GM12878 (cell line): ENCODE measurements at regions not wholly inside any gene's neighbourhood (a gene's known extent, or its start where the extent isn't known, plus 50 kb on each side); places are given as distances from the start of the nearest gene placed in this dataset.

Experiments used
- ATAC-seq: fragments of 200-7000 bp; cut with Tn5 transposase; 3 replicates; pipeline ENCODE4 v1.9.1; 2020; ENCODE audit warnings: mild to moderate bottlenecking, moderate library complexity
- BruUV-seq: library from RNA; stranded (reverse); fragments of 400-500 nt; replicated peaks from 2 replicates; lab custom pipeline; 2021; lab: Mats Ljungman, UMichigan
- CTCF ChIA-PET: fragments of 300-600 bp; sonication (Branson Sonifier 250); formaldehyde crosslinking; extraction: SDS; loops from one replicate; lab custom pipeline; 2021; ENCODE audit warnings: inconsistent platforms; lab: Yijun Ruan, JAX
- POLR2A ChIA-PET: fragments of 350-600 bp; formaldehyde crosslinking; extraction: SDS; loops from one replicate; lab custom pipeline; 2021; ENCODE audit warnings: inconsistent platforms; lab: Charles Lee
- RAD21 ChIA-PET: fragments of 300-600 bp; sonication (Branson Sonifier 250); formaldehyde crosslinking; loops from one replicate; lab custom pipeline; 2023; ENCODE audit warnings: antibody characterized with exemption; ENCODE audit not compliant: unreplicated experiment; lab: Charles Lee
- SMC1A ChIA-PET: fragments of 300-600 bp; sonication (Branson Sonifier 250); formaldehyde crosslinking; loops from one replicate; lab custom pipeline; 2023; ENCODE audit not compliant: unreplicated experiment, uncharacterized antibody; lab: Charles Lee
- DNase-seq: peaks from one replicate; pipeline ENCODE4 v3.0.0-alpha.2; 2011; ENCODE audit warnings: low read depth, low spot score
- FAIRE-seq: peaks from 3 replicates; lab custom pipeline; 2011; peaks lifted over from hg19 to GRCh38; lab: Jason Lieb, UNC
- H2AFZ ChIP-seq: 2 replicates; pipeline ENCODE4 v1.6.0; 2011; ENCODE audit warnings: low read depth, low read length, control low read depth; ENCODE audit not compliant: control insufficient read depth
- H3K27ac ChIP-seq: 2 replicates; pipeline ENCODE4 v1.5.1; 2011; ENCODE audit warnings: control low read depth; ENCODE audit not compliant: control insufficient read depth, insufficient read depth
- H3K27me3 ChIP-seq, 2 experiments: replicated peaks in 1 of 2; 2 replicates each; pipeline versions ENCODE4 v1.6.0 to v1.6.1; 2011; ENCODE audit warnings: low read length in 1 of 2; ENCODE audit not compliant: control insufficient read depth in 2 of 2, insufficient read depth in 2 of 2
- H3K36me3 ChIP-seq, 2 experiments: 2 replicates each; pipeline ENCODE4 v1.5.1; 2011; ENCODE audit warnings: low read length in 1 of 2; ENCODE audit not compliant: control insufficient read depth in 2 of 2, insufficient read depth in 2 of 2
- H3K4me1 ChIP-seq: 2 replicates; pipeline ENCODE4 v1.6.1; 2011; ENCODE audit warnings: mild to moderate bottlenecking, low read length, moderate library complexity, mixed read lengths; ENCODE audit not compliant: control insufficient read depth, insufficient read depth
- H3K4me2 ChIP-seq: 2 replicates; pipeline ENCODE4 v1.6.0; 2011; ENCODE audit warnings: control low read depth; ENCODE audit not compliant: control insufficient read depth, insufficient read depth
- H3K4me3 ChIP-seq: fragments of 200-600 bp; sonication (generic); 2 replicates; pipeline ENCODE4 v1.5.1; 2016
- H3K79me2 ChIP-seq: 2 replicates; pipeline ENCODE4 v1.6.0; 2011; ENCODE audit warnings: low read length; ENCODE audit not compliant: control insufficient read depth, insufficient read depth
- H3K9ac ChIP-seq: 2 replicates; pipeline ENCODE4 v1.8.0; 2011; ENCODE audit warnings: low read length, control low read depth, mixed read lengths; ENCODE audit not compliant: control insufficient read depth, insufficient read depth
- H3K9me3 ChIP-seq: replicated peaks from 3 replicates; pipeline ENCODE4 v1.5.1; 2011; ENCODE audit warnings: mild to moderate bottlenecking, low read length; ENCODE audit not compliant: control insufficient read depth, insufficient read depth
- H4K20me1 ChIP-seq: 2 replicates; pipeline ENCODE4 v1.6.0; 2011; ENCODE audit not compliant: control insufficient read depth, insufficient read depth
- ASH2L ChIP-seq: fragments of 300-600, 200-600 bp; sonication (generic); IDR thresholded peaks from 2 replicates; pipeline ENCODE4 v1.6.1; 2017; ENCODE audit warnings: low read depth, mild to moderate bottlenecking, borderline replicate concordance
- ATF3 ChIP-seq: IDR thresholded peaks from 2 replicates; pipeline ENCODE4 v1.6.1; 2011; ENCODE audit warnings: low read depth, mild to moderate bottlenecking, low read length, moderate library complexity, borderline replicate concordance; ENCODE audit errors: extremely low read depth
- EED ChIP-seq: sonication (generic); IDR thresholded peaks from 2 replicates; pipeline ENCODE4 v1.6.1; 2016; ENCODE audit warnings: antibody characterized with exemption, low read depth
- EZH2 ChIP-seq: IDR thresholded peaks from 2 replicates; pipeline ENCODE4 v1.6.1; 2012; ENCODE audit warnings: low read depth, mild to moderate bottlenecking, control low read depth, inconsistent platforms, low read length, borderline replicate concordance; ENCODE audit not compliant: control insufficient read depth
- IKZF1 ChIP-seq: fragments of 450-650 bp; conservative IDR thresholded peaks from 2 replicates; pipeline ENCODE4 v1.6.1; 2017; ENCODE audit warnings: antibody characterized with exemption, mild to moderate bottlenecking
- MEF2B ChIP-seq: fragments of 450-650 bp; IDR thresholded peaks from 2 replicates; pipeline ENCODE4 v1.6.1; 2018; ENCODE audit warnings: mild to moderate bottlenecking, moderate library complexity; ENCODE audit not compliant: partially characterized antibody, poor library complexity, severe bottlenecking
- NFXL1 ChIP-seq: fragments of 450-650 bp; IDR thresholded peaks from 2 replicates; pipeline ENCODE4 v1.6.1; 2017; ENCODE audit warnings: antibody characterized with exemption, mild to moderate bottlenecking, borderline replicate concordance
- NFYA ChIP-seq: IDR thresholded peaks from 2 replicates; pipeline ENCODE4 v1.6.1; 2011; ENCODE audit warnings: low read depth, mild to moderate bottlenecking, low read length, improper control_type of control experiment, borderline replicate concordance
- PKNOX1 ChIP-seq: fragments of 450-650 bp; IDR thresholded peaks from 2 replicates; pipeline ENCODE4 v1.6.1; 2016; ENCODE audit warnings: mild to moderate bottlenecking
- POU2F2 ChIP-seq: IDR thresholded peaks from 3 replicates; pipeline ENCODE4 v1.6.1; 2011; ENCODE audit warnings: low read depth, mild to moderate bottlenecking, low read length, borderline replicate concordance
- SMARCA5 ChIP-seq: fragments of 450-650 bp; IDR thresholded peaks from 2 replicates; pipeline ENCODE4 v1.6.1; 2017; ENCODE audit warnings: mild to moderate bottlenecking
- STAT3 ChIP-seq: IDR thresholded peaks from 2 replicates; pipeline ENCODE4 v1.6.1; 2011; ENCODE audit warnings: low read depth, low read length, improper control_type of control experiment
- WGBS: methylation state at CpG from one replicate; pipeline ENCODE4 v1.1.6; 2016; ENCODE audit warnings: low lambda C conversion rate; ENCODE audit not compliant: insufficient replicate concordance, insufficient coverage; ENCODE audit errors: missing lambda C conversion rate; 5-methylcytosine and 5-hydroxymethylcytosine counted together
- in situ Hi-C: fragments of 300-500 bp; cut with MboI; formaldehyde crosslinking; loops from 9 replicates; pipeline ENCODE4 v1.14.3; 2018; ENCODE audit warnings: mixed read lengths
- intact Hi-C: fragments of 100-400 bp; cut with micrococcal nuclease; formaldehyde crosslinking; loops from one replicate; pipeline ENCODE4 v1.14.2; 2022; ENCODE audit not compliant: unreplicated experiment
- TF ChIP-seq, protein P1 (sequence below): fragments of 450-650 bp; IDR thresholded peaks from 2 replicates; pipeline ENCODE4 v1.6.1; 2017; ENCODE audit warnings: mild to moderate bottlenecking, moderate library complexity
- TF ChIP-seq, protein P2 (sequence below): fragments of 150-350 bp; IDR thresholded peaks from 2 replicates; pipeline ENCODE4 v1.6.1; 2016; ENCODE audit warnings: low read depth, low read length
- TF ChIP-seq, protein P3 (sequence below): fragments of 450-650 bp; IDR thresholded peaks from 2 replicates; pipeline ENCODE4 v1.6.1; 2017; ENCODE audit warnings: borderline replicate concordance

GRCh38 chr2:101580528-101580927 lies 105.6 kb upstream of the RFX8 start:
- no peaks in the 10 kb centered on the region for H3K4me1 ChIP-seq
- no peaks in the 10 kb centered on the region for H4K20me1 ChIP-seq
- POLR2A ChIA-PET = no interaction called here
- no peak for ATAC-seq
- H3K9me3 ChIP-seq = no peaks in the 10 kb centered on the region
- WGBS = 67% methylated on average over 5 of the region's 5 CpGs
- no peak overlapping the region for H3K4me2 ChIP-seq
- no TSS peak for BruUV-seq
- no peak for DNase-seq
- intact Hi-C loops = no loop called here
- H3K36me3 ChIP-seq = no peaks in the 10 kb centered on the region
- no peaks in the 10 kb centered on the region for H3K79me2 ChIP-seq
- FAIRE-seq = no peak
- RAD21 ChIA-PET = no interaction called here
- H3K27ac ChIP-seq = no peak overlapping the region
- no peaks in the 10 kb centered on the region; a peak in 1 of 4 replicates for H3K27me3 ChIP-seq
- H3K4me3 ChIP-seq = no peak overlapping the region
- no peak overlapping the region for H3K9ac ChIP-seq
- in situ Hi-C loops = no loop called here
- SMC1A ChIA-PET = no interaction called here
- H2AFZ ChIP-seq = no peak overlapping the region
- CTCF ChIA-PET = no interaction called here
- TF ChIP-seq ASH2L (no peak), PKNOX1 (no peak), IKZF1 (no peak), STAT3 (no peak), EED (no peak), NFXL1 (no peak), MEF2B (no peak), POU2F2 (no peak), EZH2 (no peak), SMARCA5 (no peak), ATF3 (no peak), NFYA (no peak)
- TF ChIP-seq, protein P1, sequence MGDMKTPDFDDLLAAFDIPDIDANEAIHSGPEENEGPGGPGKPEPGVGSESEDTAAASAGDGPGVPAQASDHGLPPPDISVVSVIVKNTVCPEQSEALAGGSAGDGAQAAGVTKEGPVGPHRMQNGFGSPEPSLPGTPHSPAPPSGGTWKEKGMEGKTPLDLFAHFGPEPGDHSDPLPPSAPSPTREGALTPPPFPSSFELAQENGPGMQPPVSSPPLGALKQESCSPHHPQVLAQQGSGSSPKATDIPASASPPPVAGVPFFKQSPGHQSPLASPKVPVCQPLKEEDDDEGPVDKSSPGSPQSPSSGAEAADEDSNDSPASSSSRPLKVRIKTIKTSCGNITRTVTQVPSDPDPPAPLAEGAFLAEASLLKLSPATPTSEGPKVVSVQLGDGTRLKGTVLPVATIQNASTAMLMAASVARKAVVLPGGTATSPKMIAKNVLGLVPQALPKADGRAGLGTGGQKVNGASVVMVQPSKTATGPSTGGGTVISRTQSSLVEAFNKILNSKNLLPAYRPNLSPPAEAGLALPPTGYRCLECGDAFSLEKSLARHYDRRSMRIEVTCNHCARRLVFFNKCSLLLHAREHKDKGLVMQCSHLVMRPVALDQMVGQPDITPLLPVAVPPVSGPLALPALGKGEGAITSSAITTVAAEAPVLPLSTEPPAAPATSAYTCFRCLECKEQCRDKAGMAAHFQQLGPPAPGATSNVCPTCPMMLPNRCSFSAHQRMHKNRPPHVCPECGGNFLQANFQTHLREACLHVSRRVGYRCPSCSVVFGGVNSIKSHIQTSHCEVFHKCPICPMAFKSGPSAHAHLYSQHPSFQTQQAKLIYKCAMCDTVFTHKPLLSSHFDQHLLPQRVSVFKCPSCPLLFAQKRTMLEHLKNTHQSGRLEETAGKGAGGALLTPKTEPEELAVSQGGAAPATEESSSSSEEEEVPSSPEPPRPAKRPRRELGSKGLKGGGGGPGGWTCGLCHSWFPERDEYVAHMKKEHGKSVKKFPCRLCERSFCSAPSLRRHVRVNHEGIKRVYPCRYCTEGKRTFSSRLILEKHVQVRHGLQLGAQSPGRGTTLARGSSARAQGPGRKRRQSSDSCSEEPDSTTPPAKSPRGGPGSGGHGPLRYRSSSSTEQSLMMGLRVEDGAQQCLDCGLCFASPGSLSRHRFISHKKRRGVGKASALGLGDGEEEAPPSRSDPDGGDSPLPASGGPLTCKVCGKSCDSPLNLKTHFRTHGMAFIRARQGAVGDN = no peak
- TF ChIP-seq, protein P2, sequence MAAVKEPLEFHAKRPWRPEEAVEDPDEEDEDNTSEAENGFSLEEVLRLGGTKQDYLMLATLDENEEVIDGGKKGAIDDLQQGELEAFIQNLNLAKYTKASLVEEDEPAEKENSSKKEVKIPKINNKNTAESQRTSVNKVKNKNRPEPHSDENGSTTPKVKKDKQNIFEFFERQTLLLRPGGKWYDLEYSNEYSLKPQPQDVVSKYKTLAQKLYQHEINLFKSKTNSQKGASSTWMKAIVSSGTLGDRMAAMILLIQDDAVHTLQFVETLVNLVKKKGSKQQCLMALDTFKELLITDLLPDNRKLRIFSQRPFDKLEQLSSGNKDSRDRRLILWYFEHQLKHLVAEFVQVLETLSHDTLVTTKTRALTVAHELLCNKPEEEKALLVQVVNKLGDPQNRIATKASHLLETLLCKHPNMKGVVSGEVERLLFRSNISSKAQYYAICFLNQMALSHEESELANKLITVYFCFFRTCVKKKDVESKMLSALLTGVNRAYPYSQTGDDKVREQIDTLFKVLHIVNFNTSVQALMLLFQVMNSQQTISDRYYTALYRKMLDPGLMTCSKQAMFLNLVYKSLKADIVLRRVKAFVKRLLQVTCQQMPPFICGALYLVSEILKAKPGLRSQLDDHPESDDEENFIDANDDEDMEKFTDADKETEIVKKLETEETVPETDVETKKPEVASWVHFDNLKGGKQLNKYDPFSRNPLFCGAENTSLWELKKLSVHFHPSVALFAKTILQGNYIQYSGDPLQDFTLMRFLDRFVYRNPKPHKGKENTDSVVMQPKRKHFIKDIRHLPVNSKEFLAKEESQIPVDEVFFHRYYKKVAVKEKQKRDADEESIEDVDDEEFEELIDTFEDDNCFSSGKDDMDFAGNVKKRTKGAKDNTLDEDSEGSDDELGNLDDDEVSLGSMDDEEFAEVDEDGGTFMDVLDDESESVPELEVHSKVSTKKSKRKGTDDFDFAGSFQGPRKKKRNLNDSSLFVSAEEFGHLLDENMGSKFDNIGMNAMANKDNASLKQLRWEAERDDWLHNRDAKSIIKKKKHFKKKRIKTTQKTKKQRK = no peak
- TF ChIP-seq, protein P3, sequence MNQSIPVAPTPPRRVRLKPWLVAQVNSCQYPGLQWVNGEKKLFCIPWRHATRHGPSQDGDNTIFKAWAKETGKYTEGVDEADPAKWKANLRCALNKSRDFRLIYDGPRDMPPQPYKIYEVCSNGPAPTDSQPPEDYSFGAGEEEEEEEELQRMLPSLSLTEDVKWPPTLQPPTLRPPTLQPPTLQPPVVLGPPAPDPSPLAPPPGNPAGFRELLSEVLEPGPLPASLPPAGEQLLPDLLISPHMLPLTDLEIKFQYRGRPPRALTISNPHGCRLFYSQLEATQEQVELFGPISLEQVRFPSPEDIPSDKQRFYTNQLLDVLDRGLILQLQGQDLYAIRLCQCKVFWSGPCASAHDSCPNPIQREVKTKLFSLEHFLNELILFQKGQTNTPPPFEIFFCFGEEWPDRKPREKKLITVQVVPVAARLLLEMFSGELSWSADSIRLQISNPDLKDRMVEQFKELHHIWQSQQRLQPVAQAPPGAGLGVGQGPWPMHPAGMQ = no peak
